HG03439 (cell line): ENCODE measurements at regions not wholly inside any gene's neighbourhood (a gene's known extent, or its start where the extent isn't known, plus 50 kb on each side); places are given as distances from the start of the nearest gene placed in this dataset.
"Not testable (repeated sequence)": the region's sequence is repeated elsewhere in the genome, so short reads cannot be mapped to it uniquely, and the experiment has no call there.

ENCODE experiments used
- ATAC-seq: cut with Tn5 transposase; IDR thresholded peaks from one replicate; pipeline ENCODE4 v1.9.1; 2021; ENCODE audit warnings: mild to moderate bottlenecking, moderate library complexity; ENCODE audit not compliant: unreplicated experiment

GRCh38 chrX:117843749-117844148 lies 272.9 kb downstream of the KLHL13 start:
- ATAC-seq = no peak

DNA sequence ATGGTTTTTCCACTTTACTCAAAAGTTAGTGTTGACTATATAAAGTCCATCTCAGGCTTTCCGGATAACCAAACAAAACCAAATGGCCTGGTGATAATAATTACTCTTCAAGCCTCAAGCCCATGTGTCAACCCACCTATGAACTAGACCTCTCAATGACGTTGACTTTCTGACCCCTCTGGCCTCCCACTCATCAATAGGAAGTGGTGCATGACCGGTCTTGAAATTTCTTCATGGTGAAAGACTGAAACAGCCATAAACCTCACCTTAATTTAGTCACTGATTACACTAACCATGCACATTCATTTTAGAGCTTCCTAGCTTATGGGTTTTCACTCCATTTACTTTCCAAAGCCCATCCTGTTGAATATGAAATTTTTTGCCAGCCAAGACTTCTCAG lies 276.0 kb downstream of the KLHL13 start:
- no peak for ATAC-seq

- no peak for ATAC-seq
Measured at GRCh38 chrX:117839544-117839943, 277.1 kb downstream of the KLHL13 start.

- no peak for ATAC-seq
Measured at GRCh38 chrX:117838581-117839331, 277.9 kb downstream of the KLHL13 start.

- no peak for ATAC-seq
Measured at GRCh38 chrX:117835034-117835433, 281.6 kb downstream of the KLHL13 start.

DNA sequence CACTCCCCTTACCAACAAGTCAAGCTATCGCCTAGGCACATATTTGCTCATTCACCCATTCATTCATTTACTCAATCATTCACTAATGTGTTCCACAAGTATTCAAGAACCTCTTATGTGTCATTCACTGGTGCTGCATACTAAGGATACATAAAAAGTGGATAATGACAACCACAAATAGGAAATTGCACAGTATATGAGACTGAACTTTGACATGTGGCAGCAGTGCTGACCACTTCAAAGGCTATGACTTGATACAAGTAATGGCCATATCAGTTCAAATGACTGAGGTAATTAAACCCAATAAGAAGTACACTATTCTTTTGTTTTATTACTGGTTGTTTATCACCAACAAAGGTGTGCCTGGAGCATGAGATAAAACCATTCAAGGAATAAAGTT lies 282.5 kb downstream of the KLHL13 start:
- ATAC-seq = no peak

DNA sequence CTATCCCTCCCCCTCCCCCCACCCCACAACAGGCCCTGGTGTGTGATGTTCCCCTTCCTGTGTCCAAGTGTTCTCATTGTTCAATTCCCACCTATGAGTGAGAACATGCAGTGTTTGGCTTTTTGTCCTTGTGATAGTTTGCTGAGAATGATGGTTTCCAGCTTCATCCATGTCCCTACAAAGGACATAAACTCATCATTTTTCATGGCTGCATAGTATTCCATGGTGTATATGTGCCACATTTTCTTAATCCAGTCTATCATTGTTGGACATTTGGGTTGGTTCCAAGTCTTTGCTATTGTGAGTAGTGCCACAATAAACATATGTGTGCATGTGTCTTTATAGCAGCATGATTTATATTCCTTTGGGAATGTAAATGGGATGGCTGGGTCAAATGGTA lies 295.1 kb downstream of the KLHL13 start:
- not testable (repeated sequence) for ATAC-seq

DNA sequence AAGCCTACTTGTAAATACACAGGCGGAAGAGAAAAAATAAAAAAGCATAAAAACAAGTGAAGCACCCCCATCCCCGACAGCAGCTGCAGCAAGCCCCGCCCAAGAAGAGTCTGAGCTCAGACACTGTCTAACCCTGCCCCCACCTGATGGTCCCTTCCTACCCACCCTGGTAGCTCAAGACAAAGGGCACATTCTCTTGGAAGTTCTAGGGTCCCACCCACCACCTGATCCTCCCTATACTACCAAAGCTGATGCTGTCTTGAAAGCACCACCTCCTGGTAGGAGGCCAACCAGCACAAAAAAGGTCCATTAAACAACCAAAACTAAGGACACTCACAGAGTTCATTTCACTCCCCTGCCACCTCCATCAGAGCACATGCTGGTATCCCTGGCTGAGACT lies 308.2 kb downstream of the KLHL13 start:
- no peak for ATAC-seq

GRCh38 chrX:117803463-117803862 lies 313.1 kb downstream of the KLHL13 start:
- ATAC-seq = no peak

DNA sequence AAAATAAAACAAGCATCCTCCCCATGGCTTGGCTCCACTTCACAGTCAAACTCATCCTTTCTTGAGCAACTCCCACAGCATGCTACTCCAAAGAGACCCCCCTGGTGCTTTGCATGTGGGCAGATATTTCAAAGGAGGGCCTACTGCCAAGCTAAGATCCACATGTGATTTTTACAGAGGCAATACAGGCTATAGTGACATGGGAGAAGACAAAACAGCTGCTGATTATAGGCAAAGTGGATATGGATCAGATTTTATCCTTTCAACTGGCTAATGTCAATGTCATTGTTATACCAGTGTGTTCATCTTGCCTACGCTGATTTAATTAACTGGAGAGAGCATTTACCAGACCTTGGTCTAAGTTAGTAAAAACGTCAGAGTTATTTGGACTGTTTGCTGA lies 328.3 kb downstream of the KLHL13 start:
- no peak for ATAC-seq

GRCh38 chrX:117771384-117771783 lies 345.2 kb downstream of the KLHL13 start:
- no peak for ATAC-seq

DNA sequence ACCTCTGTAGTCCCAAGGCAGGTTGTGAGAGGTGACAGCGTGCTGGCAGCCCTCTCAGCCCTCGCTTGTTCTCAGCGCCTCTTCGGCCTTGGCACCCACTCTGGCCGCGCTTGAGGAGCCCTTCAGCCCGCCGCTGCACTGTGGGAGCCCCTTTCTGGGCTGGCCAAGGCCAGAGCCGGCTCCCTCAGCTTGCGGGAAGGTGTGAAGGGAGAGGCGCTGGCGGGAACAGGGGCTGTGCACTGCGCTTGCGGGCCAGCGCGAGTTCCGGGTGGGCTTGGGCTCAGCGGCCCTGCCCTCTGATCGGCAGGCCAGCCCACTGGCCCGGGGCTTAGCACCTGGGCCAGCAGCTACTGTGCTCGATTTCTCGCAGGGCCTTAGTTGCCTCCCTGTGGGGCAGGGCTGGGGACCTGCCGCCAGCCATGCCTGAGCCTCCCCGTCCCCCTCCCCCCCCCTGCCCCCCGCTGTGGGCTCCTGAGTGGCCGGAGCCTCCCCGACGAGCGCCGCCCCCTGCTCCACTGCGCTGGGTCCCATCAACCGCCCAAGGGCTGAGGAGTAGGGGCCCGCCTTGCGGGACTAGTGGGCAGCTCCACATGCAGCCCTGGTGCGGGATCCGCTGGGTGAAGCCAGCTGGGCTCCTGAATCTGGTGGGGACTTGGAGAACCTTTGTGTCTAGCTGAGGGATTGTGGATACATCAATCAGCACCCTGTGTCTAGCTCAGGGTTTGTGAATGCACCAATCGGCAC lies 347.6 kb downstream of the KLHL13 start:
- no peak for ATAC-seq

- ATAC-seq = no peak
Measured at GRCh38 chrX:117765211-117765610, 351.4 kb downstream of the KLHL13 start.

- ATAC-seq = peak; percentile 98
Measured at GRCh38 chrX:117752745-117753144, 363.9 kb downstream of the KLHL13 start.

DNA sequence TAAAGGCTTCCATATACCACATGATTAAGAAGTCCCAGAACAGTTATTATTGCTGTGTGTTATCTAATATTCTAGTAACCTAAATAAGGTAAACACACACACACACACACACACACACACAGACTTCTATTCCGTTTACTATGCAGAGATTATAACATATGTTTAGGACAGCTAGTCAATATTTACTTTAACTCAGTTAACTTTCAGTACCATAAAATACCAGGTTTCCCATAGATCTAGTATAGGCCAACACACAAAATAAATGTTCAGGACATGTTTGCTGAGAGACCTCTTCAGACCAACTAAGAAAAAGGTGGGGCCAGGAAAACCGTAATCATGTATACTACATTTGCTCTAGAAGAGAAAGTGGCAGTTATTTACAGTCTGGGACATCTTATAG lies 365.5 kb downstream of the KLHL13 start:
- ATAC-seq = no peak

- no peak for ATAC-seq
Measured at GRCh38 chrX:117744958-117745357, 371.7 kb downstream of the KLHL13 start.

DNA sequence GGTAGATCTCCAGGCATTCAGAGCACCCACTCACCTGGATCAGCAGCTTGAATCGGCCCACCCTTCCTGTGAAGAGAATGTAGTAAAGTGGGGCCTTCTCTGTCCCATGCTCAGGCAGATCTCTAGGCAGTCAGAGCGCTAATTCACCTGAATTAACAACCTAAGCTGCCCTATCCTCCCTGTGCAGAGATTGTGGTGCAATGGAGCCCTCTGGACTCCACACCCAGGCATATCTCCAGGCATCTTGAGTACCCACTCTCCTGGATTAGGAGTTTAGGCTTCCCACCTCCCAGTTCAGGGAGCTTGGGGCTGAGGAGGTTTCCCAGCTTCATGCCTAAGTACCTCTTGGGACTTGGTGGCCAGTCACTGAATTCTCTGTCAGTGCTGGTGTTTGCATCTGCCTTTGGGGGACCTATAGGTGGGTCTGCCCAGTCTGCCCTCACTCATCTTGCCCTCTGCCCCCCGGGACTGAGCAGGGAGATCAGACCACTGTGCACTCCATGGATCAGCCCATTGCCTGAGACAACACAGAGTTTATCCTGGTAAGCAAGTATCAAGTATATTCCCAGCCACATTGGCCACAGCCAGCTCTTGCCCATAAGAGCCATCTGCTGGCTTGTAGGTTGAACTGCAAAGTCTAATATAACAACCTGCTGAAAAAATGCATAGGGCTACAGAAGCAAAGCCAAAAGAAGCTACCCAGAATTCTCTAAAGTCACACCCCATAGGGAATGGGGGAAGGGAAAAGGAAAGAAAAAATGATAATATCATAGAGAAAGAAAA lies 372.9 kb downstream of the KLHL13 start:
- ATAC-seq = no peak

GRCh38 chrX:117713411-117713810 lies 403.2 kb downstream of the KLHL13 start:
- no peak for ATAC-seq

GRCh38 chrX:117711782-117712181 lies 404.8 kb downstream of the KLHL13 start:
- no peak for ATAC-seq

- no peak for ATAC-seq
Measured at GRCh38 chrX:117707948-117708743, 408.5 kb downstream of the KLHL13 start.

- no peak for ATAC-seq
Measured at GRCh38 chrX:117701050-117701449, 415.6 kb downstream of the KLHL13 start.
